ENCODE measurements at regions not wholly inside any gene's neighbourhood (a gene's known extent, or its start where the extent isn't known, plus 50 kb on each side); places are given as distances from the start of the nearest gene placed in this dataset.

GRCh38 chr4:32147446-32148085 lies 1427.4 kb downstream of the PCDH7 start:
- TF ChIP-seq GATA3 (IDR thresholded peaks at IDR 0.05; ENCODE audit: low read depth, low read length) (no peak), GATA2 (IDR thresholded peaks at IDR 0.05; ENCODE audit: low read depth, low read length) (no peak)

All from SH-SY5Y (cell line).